GM18867 (cell line): ENCODE measurements at regions not wholly inside any gene's neighbourhood (a gene's known extent, or its start where the extent isn't known, plus 50 kb on each side); places are given as distances from the start of the nearest gene placed in this dataset.

Experiments used
- ATAC-seq: cut with Tn5 transposase; IDR thresholded peaks from one replicate; pipeline ENCODE4 v1.9.1; 2021; ENCODE audit warnings: mild to moderate bottlenecking, moderate library complexity; ENCODE audit not compliant: unreplicated experiment

- no peak for ATAC-seq
Observed at GRCh38 chr5:126195410-126196100, 227.7 kb upstream of the GRAMD2B start.

GRCh38 chr5:126198531-126198930 lies 224.7 kb upstream of the GRAMD2B start:
- ATAC-seq, result no peak

GRCh38 chr5:126199467-126199866 lies 223.7 kb upstream of the GRAMD2B start:
- no peak for ATAC-seq

- ATAC-seq, result no peak
Observed at GRCh38 chr5:126208691-126209090, 214.5 kb upstream of the GRAMD2B start.

GRCh38 chr5:126210955-126211354 lies 212.3 kb upstream of the GRAMD2B start:
- ATAC-seq, result no peak

GRCh38 chr5:126219616-126220015 lies 203.6 kb upstream of the GRAMD2B start:
- ATAC-seq, result no peak

GRCh38 chr5:126220725-126221124 lies 202.5 kb upstream of the GRAMD2B start:
- no peak for ATAC-seq

GRCh38 chr5:126228934-126229333 lies 194.3 kb upstream of the GRAMD2B start:
- ATAC-seq, result no peak

GRCh38 chr5:126233256-126233655 lies 190.0 kb upstream of the GRAMD2B start:
- no peak for ATAC-seq

- ATAC-seq, result peak; percentile 72
Observed at GRCh38 chr5:126234563-126235195, 188.5 kb upstream of the GRAMD2B start.

- no peak for ATAC-seq
Observed at GRCh38 chr5:126235628-126236027, 187.6 kb upstream of the GRAMD2B start.

GRCh38 chr5:126236994-126237393 lies 186.2 kb upstream of the GRAMD2B start:
- ATAC-seq, result no peak

- no peak for ATAC-seq
Observed at GRCh38 chr5:126248611-126249010, 174.6 kb upstream of the GRAMD2B start.

GRCh38 chr5:126251024-126251423 lies 172.2 kb upstream of the GRAMD2B start:
- ATAC-seq, result no peak

GRCh38 chr5:126253406-126253805 lies 169.8 kb upstream of the GRAMD2B start:
- no peak for ATAC-seq

GRCh38 chr5:126263591-126264184 lies 159.5 kb upstream of the GRAMD2B start:
- no peak for ATAC-seq

- ATAC-seq, result no peak
Observed at GRCh38 chr5:126265917-126266316, 157.3 kb upstream of the GRAMD2B start.

- no peak for ATAC-seq
Observed at GRCh38 chr5:126267438-126267837, 155.8 kb upstream of the GRAMD2B start.

- ATAC-seq, result no peak
Observed at GRCh38 chr5:126268697-126269315, 154.4 kb upstream of the GRAMD2B start.

GRCh38 chr5:126269511-126269910 lies 153.7 kb upstream of the GRAMD2B start:
- no peak for ATAC-seq

- no peak for ATAC-seq
Observed at GRCh38 chr5:126271141-126271540, 152.1 kb upstream of the GRAMD2B start.
